OCI-LY1 (cell line): ENCODE measurements at regions not wholly inside any gene's neighbourhood (a gene's known extent, or its start where the extent isn't known, plus 50 kb on each side); places are given as distances from the start of the nearest gene placed in this dataset.

Experiments used
- H2AFZ ChIP-seq: fragments of 200-600 bp; sonication (generic), shearing (Covaris generic); 2 replicates; pipeline ENCODE4 v1.6.0; 2014; ENCODE audit warnings: antibody characterized with exemption, mild to moderate bottlenecking, low read length
- H3F3A ChIP-seq: fragments of 200-600 bp; sonication (generic), shearing (Covaris generic); 2 replicates; pipeline ENCODE4 v1.6.0; 2014; ENCODE audit warnings: mild to moderate bottlenecking, antibody characterized with exemption, low read length, moderate library complexity; ENCODE audit not compliant: insufficient read depth
- H3K27ac ChIP-seq: fragments of 200-600 bp; sonication (generic); 2 replicates; pipeline ENCODE4 v1.5.1; 2014; ENCODE audit warnings: low read length, mixed run types, mild to moderate bottlenecking, low read depth; ENCODE audit not compliant: poor library complexity, severe bottlenecking
- H3K27me3 ChIP-seq: fragments of 200-600 bp; sonication (generic); 2 replicates; pipeline ENCODE4 v1.6.0; 2014; ENCODE audit warnings: antibody characterized with exemption, mild to moderate bottlenecking, low read length, moderate library complexity; ENCODE audit not compliant: insufficient read depth
- H3K36me3 ChIP-seq: fragments of 200-600 bp; sonication (generic); 2 replicates; pipeline ENCODE4 v1.6.1; 2014; ENCODE audit warnings: mild to moderate bottlenecking, antibody characterized with exemption, low read length, moderate library complexity, mixed read lengths; ENCODE audit not compliant: insufficient read depth
- H3K4me1 ChIP-seq: fragments of 200-600 bp; sonication (generic); 2 replicates; pipeline ENCODE4 v1.5.1; 2014; ENCODE audit warnings: mild to moderate bottlenecking, low read length, moderate library complexity; ENCODE audit not compliant: insufficient read depth, severe bottlenecking
- H3K4me2 ChIP-seq: fragments of 200-600 bp; sonication (generic), shearing (Covaris generic); 2 replicates; pipeline ENCODE4 v1.6.1; 2014; ENCODE audit warnings: low read length
- H3K4me3 ChIP-seq: fragments of 200-600 bp; sonication (generic); 2 replicates; pipeline ENCODE4 v1.5.1; 2014; ENCODE audit warnings: low read length, low read depth, mild to moderate bottlenecking, mixed read lengths; ENCODE audit not compliant: poor library complexity, severe bottlenecking
- H3K79me2 ChIP-seq: fragments of 200-600 bp; shearing (Covaris generic); 2 replicates; pipeline ENCODE4 v1.6.1; 2016; ENCODE audit warnings: mixed run types, low read length, mixed read lengths; ENCODE audit not compliant: insufficient read depth
- H3K9ac ChIP-seq: fragments of 200-600 bp; sonication (generic), shearing (Covaris generic); 2 replicates; pipeline ENCODE4 v1.6.1; 2014; ENCODE audit warnings: mild to moderate bottlenecking, low read length, mixed read lengths
- H3K9me2 ChIP-seq: fragments of 200-600 bp; sonication (generic), shearing (Covaris generic); 2 replicates; pipeline ENCODE4 v1.6.1; 2014; ENCODE audit warnings: low read depth, mild to moderate bottlenecking, low read length, mixed read lengths
- H3K9me3 ChIP-seq: fragments of 200-600 bp; shearing (Covaris generic); 2 replicates; pipeline ENCODE4 v1.6.1; 2014; ENCODE audit warnings: low read length, mixed read lengths
- H4K20me1 ChIP-seq: fragments of 200-600 bp; sonication (generic), shearing (Covaris generic); 2 replicates; pipeline ENCODE4 v1.6.0; 2016; ENCODE audit warnings: mild to moderate bottlenecking, low read length; ENCODE audit not compliant: insufficient read depth
- EZH2 ChIP-seq: fragments of 200-600 bp; sonication (generic), shearing (Covaris generic); IDR thresholded peaks from 2 replicates; pipeline ENCODE4 v1.8.0; 2017; ENCODE audit warnings: borderline replicate concordance, mixed run types, mild to moderate bottlenecking, antibody characterized with exemption, low read length, moderate library complexity, mixed read lengths
- TF ChIP-seq, protein P1 (sequence below): fragments of 200-600 bp; sonication (generic), shearing (Covaris generic); IDR thresholded peaks from 2 replicates; pipeline ENCODE4 v1.5.1; 2017; ENCODE audit warnings: mild to moderate bottlenecking, antibody characterized with exemption, low read length, moderate library complexity, mixed read lengths

DNA sequence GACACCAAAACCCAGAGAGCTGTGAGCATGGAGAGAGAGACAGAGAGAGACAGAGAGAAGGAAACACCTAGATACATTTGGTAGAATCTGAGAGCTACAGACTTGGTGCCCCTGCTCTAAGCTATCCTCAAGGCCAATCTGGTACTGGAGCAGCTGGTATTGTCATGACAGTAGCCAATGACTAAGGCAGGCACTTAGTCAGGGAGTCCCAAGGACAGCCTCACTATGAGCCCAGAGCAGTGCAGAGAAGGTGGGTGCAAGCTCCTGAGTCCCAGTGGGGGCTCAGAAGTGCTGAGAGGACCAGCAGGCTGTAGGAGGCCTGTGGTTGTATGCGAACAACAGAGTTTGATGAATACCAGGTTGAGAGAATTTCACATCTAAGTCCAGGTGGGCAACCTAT is 300.4 kb upstream of the ZNF608 start:
- Histone ChIP-seq H3K4me2 (no peak overlapping the region), H3K9me3 (no peaks in the 10 kb centered on the region), H3K4me1 (peaks cover 21% of the 10 kb centered on the region), H4K20me1 (no peaks in the 10 kb centered on the region), H3K9ac (no peak overlapping the region), H3K4me3 (no peak overlapping the region), H3K27ac (no peak overlapping the region), H3K9me2 (no peaks in the 10 kb centered on the region), H3K36me3 (no peaks in the 10 kb centered on the region), H3K27me3 (no peaks in the 10 kb centered on the region), H2AFZ (no peak overlapping the region), H3K79me2 (no peaks in the 10 kb centered on the region), H3F3A (no peaks in the 10 kb centered on the region)
- TF ChIP-seq EZH2: no peak
- TF ChIP-seq, protein P1, sequence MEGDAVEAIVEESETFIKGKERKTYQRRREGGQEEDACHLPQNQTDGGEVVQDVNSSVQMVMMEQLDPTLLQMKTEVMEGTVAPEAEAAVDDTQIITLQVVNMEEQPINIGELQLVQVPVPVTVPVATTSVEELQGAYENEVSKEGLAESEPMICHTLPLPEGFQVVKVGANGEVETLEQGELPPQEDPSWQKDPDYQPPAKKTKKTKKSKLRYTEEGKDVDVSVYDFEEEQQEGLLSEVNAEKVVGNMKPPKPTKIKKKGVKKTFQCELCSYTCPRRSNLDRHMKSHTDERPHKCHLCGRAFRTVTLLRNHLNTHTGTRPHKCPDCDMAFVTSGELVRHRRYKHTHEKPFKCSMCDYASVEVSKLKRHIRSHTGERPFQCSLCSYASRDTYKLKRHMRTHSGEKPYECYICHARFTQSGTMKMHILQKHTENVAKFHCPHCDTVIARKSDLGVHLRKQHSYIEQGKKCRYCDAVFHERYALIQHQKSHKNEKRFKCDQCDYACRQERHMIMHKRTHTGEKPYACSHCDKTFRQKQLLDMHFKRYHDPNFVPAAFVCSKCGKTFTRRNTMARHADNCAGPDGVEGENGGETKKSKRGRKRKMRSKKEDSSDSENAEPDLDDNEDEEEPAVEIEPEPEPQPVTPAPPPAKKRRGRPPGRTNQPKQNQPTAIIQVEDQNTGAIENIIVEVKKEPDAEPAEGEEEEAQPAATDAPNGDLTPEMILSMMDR: no peak

DNA sequence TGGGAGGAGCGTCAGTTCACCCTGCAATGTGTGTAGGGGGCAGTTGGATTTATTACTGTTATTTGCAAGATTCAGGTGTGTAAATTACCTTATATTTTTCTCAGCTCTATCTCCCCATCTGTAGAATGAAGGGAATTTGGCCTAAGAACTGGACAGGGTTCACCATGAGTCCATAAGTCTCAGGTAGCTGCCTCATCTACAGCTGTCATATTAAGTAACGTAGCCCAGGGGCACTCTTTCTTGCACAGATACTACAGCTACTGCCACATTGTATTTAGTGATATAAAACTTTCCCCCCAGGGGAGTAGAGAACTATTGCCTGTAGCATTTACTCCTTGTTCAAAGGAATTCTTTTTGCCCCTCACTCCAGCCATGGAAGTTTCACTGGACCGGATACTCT is 301.4 kb upstream of the ZNF608 start:
- Histone ChIP-seq H3F3A (no peaks in the 10 kb centered on the region), H3K9me3 (no peaks in the 10 kb centered on the region), H3K9me2 (no peaks in the 10 kb centered on the region), H3K9ac (no peak overlapping the region), H3K27me3 (no peaks in the 10 kb centered on the region), H4K20me1 (no peaks in the 10 kb centered on the region), H3K4me1 (peaks cover 11% of the 10 kb centered on the region), H3K4me2 (no peak overlapping the region), H2AFZ (no peak overlapping the region), H3K36me3 (no peaks in the 10 kb centered on the region), H3K79me2 (no peaks in the 10 kb centered on the region), H3K4me3 (no peak overlapping the region), H3K27ac (no peak overlapping the region)
- TF ChIP-seq, protein P1: no peak
- TF ChIP-seq EZH2: no peak

DNA sequence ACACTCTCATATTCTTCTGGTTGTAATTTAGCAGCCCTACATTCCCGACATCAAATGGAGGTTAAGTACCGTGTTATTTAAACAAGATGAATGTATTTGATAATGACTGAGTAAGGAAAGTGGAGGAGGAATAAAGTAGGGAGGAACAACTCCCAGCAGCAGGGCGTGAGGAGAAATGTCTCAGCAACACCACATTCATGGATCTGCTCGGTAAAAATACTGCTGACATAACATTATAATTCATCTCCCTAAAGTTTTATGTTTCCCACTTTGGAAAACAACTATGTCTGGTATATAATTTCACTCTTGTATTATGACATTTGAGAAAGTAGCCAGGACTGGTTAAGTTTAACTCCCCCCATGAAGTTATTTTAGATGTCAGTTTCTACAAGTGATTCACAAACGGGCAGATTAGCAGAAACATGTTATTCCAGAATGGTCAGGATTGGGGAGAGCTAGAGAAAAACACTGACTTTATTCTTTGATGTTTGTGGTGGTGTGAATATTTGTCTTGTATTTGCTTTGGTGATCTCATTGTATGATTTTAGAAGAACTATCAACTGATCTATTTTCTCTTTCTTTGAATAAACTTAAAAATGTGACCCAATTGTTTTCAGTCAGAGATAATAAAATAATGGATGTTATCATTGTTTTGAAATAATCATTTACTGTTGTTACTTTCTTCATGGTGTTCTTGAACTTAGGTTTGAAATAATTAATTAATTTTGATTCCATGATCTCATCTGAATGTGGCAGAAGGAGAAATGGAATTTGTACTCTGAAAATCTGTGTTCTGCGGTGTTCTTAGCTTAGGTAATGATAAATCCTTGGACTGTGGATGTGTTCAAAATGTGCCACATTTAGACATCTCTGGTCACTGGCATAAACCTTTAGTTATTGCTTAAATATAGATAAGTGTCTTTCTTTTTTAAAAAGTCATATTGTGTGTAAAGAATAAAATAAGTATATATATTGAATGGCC is 303.6 kb upstream of the ZNF608 start:
- H3K36me3 ChIP-seq: no peaks in the 10 kb centered on the region
- H3K79me2 ChIP-seq: no peaks in the 10 kb centered on the region
- H3K27ac ChIP-seq: no peak overlapping the region
- no peak overlapping the region for H3K4me2 ChIP-seq
- H3K4me3 ChIP-seq: no peak overlapping the region
- no peaks in the 10 kb centered on the region for H3K9me3 ChIP-seq
- no peaks in the 10 kb centered on the region for H3K4me1 ChIP-seq
- no peaks in the 10 kb centered on the region for H3K27me3 ChIP-seq
- H3K9me2 ChIP-seq: no peaks in the 10 kb centered on the region
- TF ChIP-seq, protein P1: no peak
- TF ChIP-seq EZH2: no peak
- no peaks in the 10 kb centered on the region for H4K20me1 ChIP-seq
- H2AFZ ChIP-seq: no peak overlapping the region
- no peak overlapping the region for H3K9ac ChIP-seq
- no peaks in the 10 kb centered on the region for H3F3A ChIP-seq
